NCI-H82 treated with DMSO at 0.1 percent for 48 hours (cell line): ENCODE measurements at regions not wholly inside any gene's neighbourhood (a gene's known extent, or its start where the extent isn't known, plus 50 kb on each side); places are given as distances from the start of the nearest gene placed in this dataset.
"Not testable (repeated sequence)": the region's sequence is repeated elsewhere in the genome, so short reads cannot be mapped to it uniquely, and the experiment has no call there.

Experiments
- DNase-seq: peaks from one replicate; lab custom pipeline; 2025; ENCODE audit not compliant: unreplicated experiment; lab: John Stamatoyannopoulos, UW

GRCh38 chr18:64749884-64750283, 601.0 kb upstream of the LINC00305 start:
- DNase-seq: no peak

GRCh38 chr18:64747803-64748202, 598.9 kb upstream of the LINC00305 start:
- no peak for DNase-seq

GRCh38 chr18:64742898-64743297, 594.0 kb upstream of the LINC00305 start:
- no peak for DNase-seq

GRCh38 chr18:64734063-64734462, 585.2 kb upstream of the LINC00305 start:
- no peak for DNase-seq

- DNase-seq: not testable (repeated sequence)
Observed at GRCh38 chr18:64725657-64726056, 576.8 kb upstream of the LINC00305 start.

GRCh38 chr18:64720781-64721464, 572.0 kb upstream of the LINC00305 start:
- DNase-seq: no peak

GRCh38 chr18:64718808-64719207, 569.9 kb upstream of the LINC00305 start:
- DNase-seq: no peak

GRCh38 chr18:64717026-64717425, 568.1 kb upstream of the LINC00305 start:
- no peak for DNase-seq

- DNase-seq: no peak
Observed at GRCh38 chr18:64714086-64714485, 565.2 kb upstream of the LINC00305 start.

- DNase-seq: no peak
Observed at GRCh38 chr18:64713284-64713683, 564.4 kb upstream of the LINC00305 start.

- DNase-seq: no peak
Observed at GRCh38 chr18:64712035-64712434, 563.1 kb upstream of the LINC00305 start.

- no peak for DNase-seq
Observed at GRCh38 chr18:64710105-64710861, 561.4 kb upstream of the LINC00305 start.

- DNase-seq: no peak
Observed at GRCh38 chr18:64707052-64707451, 558.2 kb upstream of the LINC00305 start.

GRCh38 chr18:64699081-64699480, 550.2 kb upstream of the LINC00305 start:
- DNase-seq: no peak

- DNase-seq: no peak
Observed at GRCh38 chr18:64695851-64696553, 547.1 kb upstream of the LINC00305 start.

- DNase-seq: no peak
Observed at GRCh38 chr18:64693766-64694165, 544.9 kb upstream of the LINC00305 start.

GRCh38 chr18:64692826-64693225, 543.9 kb upstream of the LINC00305 start:
- DNase-seq: no peak

- DNase-seq: no peak
Observed at GRCh38 chr18:64679121-64679520, 530.2 kb upstream of the LINC00305 start.

- DNase-seq: no peak
Observed at GRCh38 chr18:64678048-64678447, 529.2 kb upstream of the LINC00305 start.

- DNase-seq: no peak
Observed at GRCh38 chr18:64674694-64675093, 525.8 kb upstream of the LINC00305 start.

GRCh38 chr18:64671293-64671692, 522.4 kb upstream of the LINC00305 start:
- DNase-seq: not testable (repeated sequence)

GRCh38 chr18:64668461-64668962, 519.6 kb upstream of the LINC00305 start:
- no peak for DNase-seq
